Liver (tissue), 8 donors: ENCODE measurements at regions not wholly inside any gene's neighbourhood (a gene's known extent, or its start where the extent isn't known, plus 50 kb on each side); places are given as distances from the start of the nearest gene placed in this dataset.

Source experiments
- DNase-seq: peaks from one replicate; pipeline ENCODE4 v3.0.0-alpha.2; 2017; ENCODE audit warnings: low spot score
- H3K27ac ChIP-seq, 2 donors: one replicate each; pipeline ENCODE4 v1.7.0; 2013; ENCODE audit warnings: inconsistent platforms in 2 of 2, low read length in 2 of 2, control low read depth in 1 of 2, low read depth in 1 of 2, mild to moderate bottlenecking in 1 of 2
- H3K27me3 ChIP-seq, 4 donors: one replicate each; pipeline versions ENCODE4 v1.6.1 to v1.7.0; 2013; ENCODE audit warnings: low read length in 3 of 4, inconsistent platforms in 1 of 4, mild to moderate bottlenecking in 1 of 4, moderate library complexity in 1 of 4; ENCODE audit not compliant: control insufficient read depth in 4 of 4, insufficient read depth in 4 of 4
- H3K36me3 ChIP-seq, 4 donors: one replicate each; pipeline versions ENCODE4 v1.6.1 to v1.7.0; 2013; ENCODE audit warnings: low read length in 3 of 4, mild to moderate bottlenecking in 3 of 4, low read depth in 1 of 4, moderate library complexity in 1 of 4; ENCODE audit not compliant: control insufficient read depth in 4 of 4, insufficient read depth in 3 of 4
- H3K4me1 ChIP-seq, 4 donors: one replicate each; pipeline versions ENCODE4 v1.6.1 to v1.7.0; 2013; ENCODE audit warnings: low read length in 3 of 4, mild to moderate bottlenecking in 3 of 4, moderate library complexity in 1 of 4; ENCODE audit not compliant: control insufficient read depth in 4 of 4, insufficient read depth in 4 of 4
- H3K4me3 ChIP-seq, 3 donors: one replicate each; pipeline versions ENCODE4 v1.6.1 to v1.7.0; 2013; ENCODE audit warnings: low read length in 3 of 3, control low read depth in 1 of 3, low read depth in 1 of 3, mild to moderate bottlenecking in 1 of 3
- H3K9ac ChIP-seq, 2 donors: one replicate each; pipeline ENCODE4 v1.7.0; 2013; ENCODE audit warnings: low read length in 2 of 2, mild to moderate bottlenecking in 2 of 2, moderate library complexity in 2 of 2, control low read depth in 1 of 2, low read depth in 1 of 2
- H3K9me3 ChIP-seq, 4 donors: one replicate each; pipeline versions ENCODE4 v1.6.1 to v1.7.0; 2013; ENCODE audit warnings: low read length in 3 of 4; ENCODE audit not compliant: control insufficient read depth in 4 of 4
- CTCF ChIP-seq: fragments of 150-350 bp; IDR thresholded peaks from 2 replicates; pipeline ENCODE4 v1.5.1; 2017; ENCODE audit warnings: improper control_type of control experiment, low read depth, low read length; ENCODE audit not compliant: missing input control
- EGR1 ChIP-seq, 2 donors: IDR thresholded peaks; 2 replicates each; pipeline ENCODE4 v1.6.1; 2016 to 2018; ENCODE audit warnings: antibody characterized with exemption in 2 of 2, low read depth in 2 of 2
- FOXA1 ChIP-seq: IDR thresholded peaks from 2 replicates; pipeline ENCODE4 v1.6.1; 2016; ENCODE audit warnings: antibody characterized with exemption
- FOXA2 ChIP-seq: IDR thresholded peaks from 2 replicates; pipeline ENCODE4 v1.6.1; 2016; ENCODE audit warnings: antibody characterized with exemption
- GABPA ChIP-seq, 2 donors: IDR thresholded peaks in 1 of 2; conservative IDR thresholded peaks in 1 of 2; 2 replicates each; pipeline ENCODE4 v1.6.1; 2016; ENCODE audit warnings: antibody characterized with exemption in 2 of 2, mild to moderate bottlenecking in 1 of 2, moderate library complexity in 1 of 2
- HNF4A ChIP-seq, 2 donors: conservative IDR thresholded peaks; 2 replicates each; pipeline ENCODE4 v1.6.1; 2016; ENCODE audit warnings: antibody characterized with exemption in 2 of 2, mild to moderate bottlenecking in 2 of 2
- HNF4G ChIP-seq: IDR thresholded peaks from 2 replicates; pipeline ENCODE4 v1.6.1; 2016; ENCODE audit warnings: antibody characterized with exemption
- JUND ChIP-seq, 2 donors: IDR thresholded peaks; 2 replicates each; pipeline ENCODE4 v1.6.1; 2016; ENCODE audit warnings: antibody characterized with exemption in 2 of 2
- MAX ChIP-seq: IDR thresholded peaks from 2 replicates; pipeline ENCODE4 v1.6.1; 2016; ENCODE audit warnings: antibody characterized with exemption
- NR2F2 ChIP-seq: IDR thresholded peaks from 2 replicates; pipeline ENCODE4 v1.6.1; 2016; ENCODE audit warnings: antibody characterized with exemption
- RAD21 ChIP-seq, 2 donors: IDR thresholded peaks; 2 replicates each; pipeline ENCODE4 v1.6.1; 2016; ENCODE audit warnings: antibody characterized with exemption in 2 of 2, mild to moderate bottlenecking in 2 of 2
- RXRA ChIP-seq, 2 donors: IDR thresholded peaks; 2 replicates each; pipeline ENCODE4 v1.6.1; 2017 to 2018; ENCODE audit warnings: antibody characterized with exemption in 2 of 2, mild to moderate bottlenecking in 1 of 2
- SP1 ChIP-seq: IDR thresholded peaks from 2 replicates; pipeline ENCODE4 v1.6.1; 2018; ENCODE audit warnings: antibody characterized with exemption, mild to moderate bottlenecking
- TAF1 ChIP-seq: conservative IDR thresholded peaks from 2 replicates; pipeline ENCODE4 v1.6.1; 2016; ENCODE audit warnings: antibody characterized with exemption, mild to moderate bottlenecking
- YY1 ChIP-seq: IDR thresholded peaks from 2 replicates; pipeline ENCODE4 v1.6.1; 2016; ENCODE audit warnings: antibody characterized with exemption, mild to moderate bottlenecking
- ZBTB33 ChIP-seq: IDR thresholded peaks from 2 replicates; pipeline ENCODE4 v1.6.1; 2016; ENCODE audit warnings: antibody characterized with exemption
- WGBS: extraction: QIAGEN DNeasy Blood & Tissue Kit; methylation state at CpG from one replicate; pipeline ENCODE4 v1.1.7; 2013; 5-methylcytosine and 5-hydroxymethylcytosine counted together
- TF ChIP-seq, protein P1 (sequence below): IDR thresholded peaks from 2 replicates; pipeline ENCODE4 v1.6.1; 2016; ENCODE audit warnings: antibody characterized with exemption, mild to moderate bottlenecking
- TF ChIP-seq, protein P2 (sequence below): IDR thresholded peaks from 2 replicates; pipeline ENCODE4 v1.6.1; 2016; ENCODE audit warnings: antibody characterized with exemption
- donor health status: healthy.
- donor health status: healthy.
- donor health status: healthy.
- donor health status: healthy.
- donor health status: healthy.

DNA sequence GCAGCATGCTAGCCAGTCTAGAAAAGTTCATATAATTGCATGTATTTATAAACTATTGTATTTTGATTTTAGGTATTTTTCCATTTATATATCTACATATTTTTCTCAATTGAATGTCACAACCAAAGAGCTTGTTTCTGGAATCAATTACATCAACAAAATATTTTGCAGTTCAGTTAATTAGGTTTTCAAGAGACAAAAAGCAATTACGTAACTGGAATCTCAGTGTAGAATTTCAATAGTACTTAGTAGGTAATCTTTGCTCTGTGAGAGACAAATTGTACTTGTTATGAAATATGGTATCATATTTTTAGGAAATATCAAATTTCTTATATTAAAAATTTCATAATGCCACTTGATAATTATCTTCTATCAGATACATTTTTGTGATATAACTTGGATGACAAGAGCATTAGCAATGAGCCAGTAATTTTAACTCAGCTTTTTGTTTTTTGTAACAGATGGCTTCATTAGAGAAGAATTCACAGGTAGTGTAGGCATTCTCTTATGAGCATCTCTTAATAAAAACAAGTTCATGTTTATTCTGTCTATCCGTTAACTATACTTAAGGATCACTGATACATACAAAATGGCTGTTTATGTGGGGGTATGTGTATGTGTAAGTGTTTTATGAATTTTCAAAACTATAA, 774.7 kb downstream of the C12orf50 start:
- no peaks in the 10 kb centered on the region for H3K36me3 ChIP-seq
- no peak overlapping the region for H3K4me3 ChIP-seq
- H3K4me1 ChIP-seq, result no peaks in the 10 kb centered on the region
- 88% methylated on average over 2 of the region's 2 CpGs for WGBS
- TF ChIP-seq FOXA1 (no peak), JUND (IDR thresholded peaks at IDR 0.05) (no peak), GABPA (IDR thresholded peaks at IDR 0.05 in 1 of 2, conservative IDR thresholded peaks at IDR 0.05 in 1 of 2) (no peak), TAF1 (no peak), RXRA (IDR thresholded peaks at IDR 0.05) (no peak), FOXA2 (no peak)
- TF ChIP-seq, protein P1, sequence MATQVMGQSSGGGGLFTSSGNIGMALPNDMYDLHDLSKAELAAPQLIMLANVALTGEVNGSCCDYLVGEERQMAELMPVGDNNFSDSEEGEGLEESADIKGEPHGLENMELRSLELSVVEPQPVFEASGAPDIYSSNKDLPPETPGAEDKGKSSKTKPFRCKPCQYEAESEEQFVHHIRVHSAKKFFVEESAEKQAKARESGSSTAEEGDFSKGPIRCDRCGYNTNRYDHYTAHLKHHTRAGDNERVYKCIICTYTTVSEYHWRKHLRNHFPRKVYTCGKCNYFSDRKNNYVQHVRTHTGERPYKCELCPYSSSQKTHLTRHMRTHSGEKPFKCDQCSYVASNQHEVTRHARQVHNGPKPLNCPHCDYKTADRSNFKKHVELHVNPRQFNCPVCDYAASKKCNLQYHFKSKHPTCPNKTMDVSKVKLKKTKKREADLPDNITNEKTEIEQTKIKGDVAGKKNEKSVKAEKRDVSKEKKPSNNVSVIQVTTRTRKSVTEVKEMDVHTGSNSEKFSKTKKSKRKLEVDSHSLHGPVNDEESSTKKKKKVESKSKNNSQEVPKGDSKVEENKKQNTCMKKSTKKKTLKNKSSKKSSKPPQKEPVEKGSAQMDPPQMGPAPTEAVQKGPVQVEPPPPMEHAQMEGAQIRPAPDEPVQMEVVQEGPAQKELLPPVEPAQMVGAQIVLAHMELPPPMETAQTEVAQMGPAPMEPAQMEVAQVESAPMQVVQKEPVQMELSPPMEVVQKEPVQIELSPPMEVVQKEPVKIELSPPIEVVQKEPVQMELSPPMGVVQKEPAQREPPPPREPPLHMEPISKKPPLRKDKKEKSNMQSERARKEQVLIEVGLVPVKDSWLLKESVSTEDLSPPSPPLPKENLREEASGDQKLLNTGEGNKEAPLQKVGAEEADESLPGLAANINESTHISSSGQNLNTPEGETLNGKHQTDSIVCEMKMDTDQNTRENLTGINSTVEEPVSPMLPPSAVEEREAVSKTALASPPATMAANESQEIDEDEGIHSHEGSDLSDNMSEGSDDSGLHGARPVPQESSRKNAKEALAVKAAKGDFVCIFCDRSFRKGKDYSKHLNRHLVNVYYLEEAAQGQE, result no peak
- TF ChIP-seq, protein P2, sequence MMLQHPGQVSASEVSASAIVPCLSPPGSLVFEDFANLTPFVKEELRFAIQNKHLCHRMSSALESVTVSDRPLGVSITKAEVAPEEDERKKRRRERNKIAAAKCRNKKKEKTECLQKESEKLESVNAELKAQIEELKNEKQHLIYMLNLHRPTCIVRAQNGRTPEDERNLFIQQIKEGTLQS, result no peak
- no peaks in the 10 kb centered on the region for H3K27me3 ChIP-seq
- DNase-seq, result no peak
- H3K9ac ChIP-seq, result no peak overlapping the region
- H3K27ac ChIP-seq, result no peak overlapping the region
- peaks cover 0 to 3% (median 0%) of the 10 kb centered on the region in 4 donors for H3K9me3 ChIP-seq

DNA sequence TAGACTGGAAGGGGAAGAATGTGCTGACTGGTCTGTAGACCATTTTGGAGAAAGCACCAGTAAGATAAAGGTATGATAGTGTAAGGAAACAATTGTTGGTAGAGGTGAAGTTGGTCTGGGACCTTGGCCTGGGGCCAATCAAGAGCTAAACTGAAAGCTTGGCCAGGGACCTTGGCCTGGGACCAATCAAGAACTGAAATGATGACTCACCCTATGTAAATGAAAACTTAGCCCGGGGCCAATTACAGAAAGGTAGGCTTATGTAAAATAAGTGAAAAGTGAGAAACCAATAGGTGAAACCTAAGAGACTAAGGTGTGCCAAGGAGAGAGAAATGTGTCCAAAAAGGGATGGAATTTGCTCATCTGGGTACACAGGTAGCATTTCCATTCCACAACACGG, 776.0 kb downstream of the C12orf50 start:
- Histone ChIP-seq H3K4me1 (no peaks in the 10 kb centered on the region), H3K36me3 (no peaks in the 10 kb centered on the region), H3K9ac (no peak overlapping the region), H3K9me3 (peaks cover 0 to 3% (median 0%) of the 10 kb centered on the region in 4 donors), H3K4me3 (no peak overlapping the region), H3K27ac (no peak overlapping the region), H3K27me3 (no peaks in the 10 kb centered on the region)
- no peak for TF ChIP-seq GABPA (IDR thresholded peaks at IDR 0.05 in 1 of 2, conservative IDR thresholded peaks at IDR 0.05 in 1 of 2)
- TF ChIP-seq FOXA2, result no peak
- TF ChIP-seq NR2F2, result no peak
- TF ChIP-seq RXRA (IDR thresholded peaks at IDR 0.05), result no peak
- no peak for TF ChIP-seq HNF4A (conservative IDR thresholded peaks at IDR 0.05)
- no peak for TF ChIP-seq FOXA1
- no peak for TF ChIP-seq ZBTB33
- TF ChIP-seq TAF1, result no peak
- TF ChIP-seq, protein P1, result no peak
- TF ChIP-seq SP1, result no peak
- TF ChIP-seq, protein P2, result no peak
- no peak for TF ChIP-seq RAD21 (IDR thresholded peaks at IDR 0.05)
- TF ChIP-seq JUND (IDR thresholded peaks at IDR 0.05), result no peak
- TF ChIP-seq HNF4G, result no peak
- TF ChIP-seq MAX, result no peak
- TF ChIP-seq YY1, result no peak
- TF ChIP-seq EGR1 (IDR thresholded peaks at IDR 0.05; ENCODE audit: low read depth in 2 of 2), result no peak
- TF ChIP-seq CTCF, result no peak
- no peak for DNase-seq
- WGBS, result 78% methylated on average over 2 of the region's 2 CpGs
